HG02981 (cell line): ENCODE measurements at regions not wholly inside any gene's neighbourhood (a gene's known extent, or its start where the extent isn't known, plus 50 kb on each side); places are given as distances from the start of the nearest gene placed in this dataset.
"Not testable (repeated sequence)": the region's sequence is repeated elsewhere in the genome, so short reads cannot be mapped to it uniquely, and the experiment has no call there.

Source experiments
- ATAC-seq: cut with Tn5 transposase; IDR thresholded peaks from one replicate; pipeline ENCODE4 v1.9.1; 2021; ENCODE audit warnings: mild to moderate bottlenecking, moderate library complexity; ENCODE audit not compliant: unreplicated experiment

DNA sequence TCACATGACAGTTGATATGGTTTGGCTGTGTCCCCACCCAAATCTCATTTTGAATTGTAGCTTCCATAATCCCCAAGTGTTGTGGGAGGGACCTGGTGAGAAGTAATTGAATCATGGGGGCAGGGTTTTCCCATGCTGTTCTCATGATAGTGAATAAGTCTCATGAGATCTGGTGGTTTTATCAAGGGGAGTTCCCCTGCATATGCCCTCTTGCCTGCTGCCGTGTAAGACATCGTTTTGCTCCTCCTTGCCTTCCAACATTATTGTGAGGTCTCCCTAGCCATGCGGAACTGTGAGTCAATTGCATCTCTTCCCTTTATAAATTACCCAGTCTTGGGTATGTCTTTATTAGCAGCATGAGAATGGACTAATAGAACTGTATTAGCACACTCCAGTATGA lies 382.4 kb upstream of the PODXL start:
- not testable (repeated sequence) for ATAC-seq

- no peak for ATAC-seq
Measured at GRCh38 chr7:131937868-131938267, 381.4 kb upstream of the PODXL start.

- no peak for ATAC-seq
Measured at GRCh38 chr7:131935180-131935579, 378.8 kb upstream of the PODXL start.

DNA sequence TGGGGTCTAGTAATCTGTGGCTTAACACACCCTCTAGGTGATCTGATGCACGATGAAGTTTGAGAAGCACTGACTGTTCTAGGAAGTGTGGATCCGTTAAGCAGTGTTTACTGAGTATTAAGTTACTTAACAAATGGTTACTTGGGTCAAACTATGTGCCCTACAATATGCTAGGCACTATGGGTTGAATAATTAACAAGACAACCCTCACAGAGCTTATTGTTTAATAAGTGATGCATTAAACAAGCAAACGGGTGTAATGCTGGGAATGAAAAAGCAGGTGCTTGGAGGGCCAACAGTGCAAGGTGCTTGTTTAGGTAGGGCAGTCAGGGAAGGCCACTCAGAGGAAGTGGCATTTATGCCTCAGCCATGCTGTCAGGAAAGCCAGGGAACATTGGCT lies 378.0 kb upstream of the PODXL start:
- ATAC-seq = no peak

GRCh38 chr7:131933751-131934289 lies 377.4 kb upstream of the PODXL start:
- ATAC-seq = no peak

- ATAC-seq = not testable (repeated sequence)
Measured at GRCh38 chr7:131933219-131933618, 376.8 kb upstream of the PODXL start.

DNA sequence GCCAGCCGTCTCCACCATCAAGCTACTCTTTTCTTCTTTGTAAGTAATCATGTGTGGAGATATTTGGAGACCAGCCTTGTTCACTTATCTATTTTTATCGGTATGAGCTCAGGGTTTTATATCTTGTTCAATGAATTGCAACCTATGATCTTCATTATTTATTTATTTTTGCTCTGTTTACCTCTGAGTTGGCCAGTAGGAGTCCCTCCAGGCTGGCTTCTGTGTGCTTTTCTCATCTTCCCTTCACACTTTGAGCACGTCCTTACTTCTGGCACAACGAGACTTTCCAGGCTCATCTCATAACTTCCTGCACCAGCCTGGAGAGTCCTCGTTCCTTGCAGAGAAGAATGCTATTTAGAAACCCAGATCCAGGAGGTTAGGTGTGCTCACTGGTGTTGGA lies 375.8 kb upstream of the PODXL start:
- ATAC-seq = no peak

- no peak for ATAC-seq
Measured at GRCh38 chr7:131931370-131931769, 374.9 kb upstream of the PODXL start.

DNA sequence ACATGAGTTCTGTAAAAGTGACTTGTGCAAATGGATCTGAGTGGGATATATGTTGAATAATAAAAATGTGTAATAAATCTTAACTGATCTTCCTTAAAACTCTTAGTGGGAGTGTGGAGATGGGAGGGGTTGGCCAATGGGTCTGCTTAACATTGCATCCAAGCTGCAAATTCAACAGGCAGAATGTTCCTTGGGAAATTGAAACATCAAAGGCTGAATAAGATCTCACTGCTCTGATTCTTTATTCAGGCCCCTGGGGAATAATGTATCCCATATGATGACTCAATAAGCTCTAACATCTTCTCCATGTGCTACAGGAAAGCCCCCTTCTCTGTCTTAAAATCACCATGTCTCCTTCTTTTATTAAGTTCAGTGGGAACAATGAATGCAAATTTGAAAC lies 373.2 kb upstream of the PODXL start:
- ATAC-seq = no peak

GRCh38 chr7:131927770-131928423 lies 371.5 kb upstream of the PODXL start:
- ATAC-seq = no peak

- ATAC-seq = no peak
Measured at GRCh38 chr7:131925636-131926035, 369.2 kb upstream of the PODXL start.

DNA sequence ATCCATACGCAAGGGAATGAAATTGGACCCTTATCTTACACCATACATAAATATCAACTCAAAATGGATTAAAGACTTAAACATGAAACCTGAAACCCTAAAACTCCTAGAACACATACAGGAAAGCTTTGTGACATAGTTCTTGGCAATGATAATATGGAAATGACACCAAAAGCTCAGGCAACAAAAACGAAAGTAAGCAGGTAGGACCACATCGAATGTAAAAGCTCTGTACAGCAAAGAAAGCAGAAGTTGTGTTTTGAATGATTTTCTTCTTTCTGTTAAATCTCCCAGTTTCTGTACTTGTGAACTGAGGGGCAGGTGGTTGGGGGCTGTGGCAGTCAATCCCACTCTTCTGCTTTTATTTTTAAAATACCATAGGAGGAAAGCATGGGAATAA lies 368.4 kb upstream of the PODXL start:
- ATAC-seq = no peak

GRCh38 chr7:131922948-131923347 lies 366.5 kb upstream of the PODXL start:
- not testable (repeated sequence) for ATAC-seq

DNA sequence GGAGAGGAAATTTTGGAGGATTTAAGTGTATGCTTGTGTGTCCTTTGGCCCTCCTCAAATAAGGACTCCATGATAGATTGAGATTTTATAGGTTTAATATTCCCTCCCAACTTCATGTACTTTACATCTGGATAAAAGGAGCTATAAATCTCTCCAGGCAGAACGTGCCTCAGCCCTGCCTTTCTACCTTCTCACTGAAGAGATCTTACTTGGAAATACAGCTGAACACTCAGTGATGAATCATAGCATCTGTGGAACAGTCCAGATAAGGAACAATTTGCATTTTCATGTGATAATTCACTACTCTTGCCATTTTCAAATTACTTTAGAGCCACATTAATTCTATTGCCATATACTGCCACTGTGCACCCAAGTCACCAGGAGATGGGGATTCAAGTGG lies 364.6 kb upstream of the PODXL start:
- ATAC-seq = no peak

DNA sequence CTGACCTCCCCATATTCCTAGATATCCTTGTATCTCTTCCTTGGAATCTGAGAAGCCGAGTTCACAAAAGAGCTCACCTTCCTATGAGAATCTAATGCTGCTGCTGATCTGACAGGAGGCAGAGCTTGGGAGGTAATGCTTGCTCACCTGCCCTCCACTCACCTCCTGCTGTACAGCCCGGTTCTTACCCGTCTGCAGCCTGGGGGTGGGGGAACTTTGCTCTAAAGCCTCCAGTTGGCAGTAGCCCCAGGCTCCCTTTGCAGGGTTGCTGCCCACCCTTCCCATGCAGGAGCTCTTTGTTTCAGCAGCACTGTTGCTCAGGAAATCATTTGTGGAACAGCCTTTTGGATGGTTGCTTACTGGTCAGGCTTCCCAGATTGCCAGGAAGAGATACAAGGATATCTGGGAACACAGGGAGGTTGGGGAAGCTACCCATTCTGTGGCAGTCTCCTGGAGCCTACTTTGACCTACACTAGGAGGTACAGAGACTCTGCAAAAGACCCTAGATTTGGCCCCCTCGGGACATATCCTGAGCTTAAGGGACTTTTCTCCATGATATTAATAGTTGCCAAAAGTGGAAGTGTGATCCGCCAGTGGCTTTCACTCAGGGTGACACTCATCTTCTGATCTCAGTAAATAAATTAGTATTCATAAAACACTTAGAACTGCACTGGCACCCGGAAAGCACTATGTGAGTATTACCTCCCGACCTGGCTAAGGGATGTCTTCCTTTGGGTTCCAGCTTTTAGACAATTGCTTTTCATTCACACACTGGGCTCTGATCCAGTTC lies 363.7 kb upstream of the PODXL start:
- ATAC-seq = no peak

- ATAC-seq = no peak
Measured at GRCh38 chr7:131911112-131911511, 354.7 kb upstream of the PODXL start.

GRCh38 chr7:131909151-131909768 lies 352.8 kb upstream of the PODXL start:
- ATAC-seq = no peak

DNA sequence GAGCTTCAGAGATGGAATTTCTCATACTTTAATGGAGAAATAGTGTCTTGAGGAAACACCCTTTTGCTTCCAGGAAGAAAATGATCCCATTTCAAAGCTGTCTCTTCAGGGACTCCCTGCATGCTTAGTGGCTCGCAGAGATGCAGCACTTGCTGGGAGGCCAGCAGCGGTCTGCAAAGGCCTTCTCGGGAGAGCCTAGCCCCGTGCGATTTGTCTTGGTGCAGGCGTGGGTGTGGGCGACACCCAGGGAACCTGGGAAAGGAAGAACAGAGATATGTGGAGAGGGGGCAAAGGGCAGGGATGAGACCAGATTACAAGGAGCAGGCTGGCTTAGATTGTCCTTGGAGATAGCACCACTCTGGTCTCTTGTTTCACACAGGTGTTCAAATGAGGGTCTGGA lies 352.3 kb upstream of the PODXL start:
- no peak for ATAC-seq

- ATAC-seq = no peak
Measured at GRCh38 chr7:131905471-131905973, 349.1 kb upstream of the PODXL start.

GRCh38 chr7:131904760-131905327 lies 348.4 kb upstream of the PODXL start:
- no peak for ATAC-seq

DNA sequence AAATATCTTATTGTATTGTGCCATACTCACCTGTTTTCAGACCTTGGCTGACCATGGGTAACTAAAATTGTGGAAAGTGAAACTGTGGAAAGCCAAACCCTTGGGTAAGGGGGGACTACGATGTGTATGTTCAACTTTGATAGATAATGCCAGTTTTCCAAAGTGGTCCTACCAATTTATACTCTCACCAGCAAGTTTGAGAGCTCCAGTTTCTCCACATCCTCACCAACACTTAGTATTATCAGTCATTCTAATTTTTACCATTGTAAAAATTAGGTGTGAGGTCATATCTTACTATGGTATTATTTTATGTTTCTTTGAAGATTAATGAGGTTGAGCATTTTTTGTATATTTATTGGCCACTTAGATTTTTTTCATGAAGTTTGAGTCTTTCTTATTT lies 346.9 kb upstream of the PODXL start:
- no peak for ATAC-seq
